Brain microvascular endothelial cell (primary cell): ENCODE measurements at regions not wholly inside any gene's neighbourhood (a gene's known extent, or its start where the extent isn't known, plus 50 kb on each side); places are given as distances from the start of the nearest gene placed in this dataset.

ENCODE experiments used
- DNase-seq: peaks from one replicate; pipeline ENCODE4 v3.0.0-alpha.2; 2020
- H3K27ac ChIP-seq: fragments of 250-450 bp; sonication (Bioruptor Pico); 2 replicates; pipeline ENCODE4 v1.5.1; 2020; ENCODE audit warnings: mild to moderate bottlenecking, moderate library complexity
- H3K27me3 ChIP-seq: fragments of 250-450 bp; sonication (Bioruptor Pico); replicated peaks from 2 replicates; pipeline ENCODE4 v1.5.1; 2020; ENCODE audit warnings: mild to moderate bottlenecking
- H3K36me3 ChIP-seq: fragments of 250-450 bp; sonication (Bioruptor Pico); replicated peaks from 2 replicates; pipeline ENCODE4 v1.5.1; 2020; ENCODE audit warnings: mild to moderate bottlenecking
- H3K4me3 ChIP-seq: 2 replicates; pipeline ENCODE4 v1.5.1; 2011; ENCODE audit warnings: low read depth, mild to moderate bottlenecking, control low read depth, low read length, moderate library complexity
- CTCF ChIP-seq: IDR thresholded peaks from 2 replicates; pipeline ENCODE4 v1.5.1; 2011; ENCODE audit warnings: low read depth, mild to moderate bottlenecking, moderate library complexity, low read length, control low read depth, inconsistent platforms; ENCODE audit errors: missing control alignments
- in situ Hi-C: cut with HindIII; loops from 2 replicates; pipeline ENCODE4 v1.10.0; 2017; ENCODE audit warnings: low sequenced_read_pairs, low pct_ligation_motif_present

- no peak for TF ChIP-seq CTCF
- H3K27ac ChIP-seq: no peak overlapping the region
- in situ Hi-C loops: no loop called here
Observed at GRCh38 chr13:99624936-99625540, 123.8 kb downstream of the TM9SF2 start.

GRCh38 chr13:99620806-99621205, 119.5 kb downstream of the TM9SF2 start:
- in situ Hi-C loops: no loop called here
- no peak overlapping the region for H3K4me3 ChIP-seq
- H3K27me3 ChIP-seq: no peaks in the 10 kb centered on the region
- H3K36me3 ChIP-seq: no peaks in the 10 kb centered on the region
- no peak for DNase-seq
- no peak overlapping the region for H3K27ac ChIP-seq
- no peak for TF ChIP-seq CTCF

More at GRCh38 chr13:99624936-99625540, 123.8 kb downstream of the TM9SF2 start:
- H3K36me3 ChIP-seq: no peaks in the 10 kb centered on the region
- no peak overlapping the region for H3K4me3 ChIP-seq
- H3K27me3 ChIP-seq: no peaks in the 10 kb centered on the region
- no peak for DNase-seq

GRCh38 chr13:99619207-99619606, 117.9 kb downstream of the TM9SF2 start:
- Histone ChIP-seq H3K27me3 (no peaks in the 10 kb centered on the region), H3K36me3 (no peaks in the 10 kb centered on the region), H3K27ac (no peak overlapping the region), H3K4me3 (no peak overlapping the region)
- in situ Hi-C loops: no loop called here
- no peak for TF ChIP-seq CTCF
- no peak for DNase-seq

- H3K36me3 ChIP-seq: no peaks in the 10 kb centered on the region
- H3K27ac ChIP-seq: no peak overlapping the region
- no peak overlapping the region for H3K4me3 ChIP-seq
- H3K27me3 ChIP-seq: no peaks in the 10 kb centered on the region
- peak; percentile 27 for DNase-seq
- peak; percentile 93 for TF ChIP-seq CTCF
- in situ Hi-C loops: no loop called here
Observed at GRCh38 chr13:99617474-99618255, 116.4 kb downstream of the TM9SF2 start.

- Histone ChIP-seq H3K36me3 (no peaks in the 10 kb centered on the region), H3K4me3 (no peak overlapping the region), H3K27ac (no peak overlapping the region), H3K27me3 (no peaks in the 10 kb centered on the region)
- DNase-seq: no peak
- in situ Hi-C loops: no loop called here
- TF ChIP-seq CTCF: peak; percentile 52
Observed at GRCh38 chr13:99614465-99614885, 113.2 kb downstream of the TM9SF2 start.
